PC-3 (cell line): ENCODE measurements at regions not wholly inside any gene's neighbourhood (a gene's known extent, or its start where the extent isn't known, plus 50 kb on each side); places are given as distances from the start of the nearest gene placed in this dataset.

ENCODE experiments used
- ATAC-seq: fragments of 200-7000 bp; cut with Tn5 transposase; 2 replicates; pipeline ENCODE4 v1.9.1; 2020; ENCODE audit warnings: mild to moderate bottlenecking, moderate library complexity
- BruUV-seq: library from RNA; stranded (reverse); fragments of 400-500 nt; replicated peaks from 2 replicates; lab custom pipeline; 2021; lab: Mats Ljungman, UMichigan
- CTCF ChIA-PET: fragments of 300-600 bp; sonication (Branson Sonifier 250); formaldehyde crosslinking; loops from one replicate; lab custom pipeline; 2022; ENCODE audit warnings: antibody characterized with exemption; lab: Charles Lee
- POLR2A ChIA-PET: fragments of 300-600 bp; sonication (Branson Sonifier 250); formaldehyde crosslinking; loops from one replicate; lab custom pipeline; 2022; ENCODE audit warnings: antibody characterized with exemption; ENCODE audit not compliant: unreplicated experiment; lab: Charles Lee
- DNase-seq: peaks from one replicate; pipeline ENCODE4 v3.0.0-alpha.2; 2015
- H2AFZ ChIP-seq: fragments of 300-600 bp; sonication (generic); 2 replicates; pipeline ENCODE4 v1.6.0; 2016; ENCODE audit warnings: antibody characterized with exemption, low read length
- H3F3A ChIP-seq: fragments of 300-600 bp; sonication (generic); one replicate; pipeline ENCODE4 v1.6.0; 2017; ENCODE audit warnings: antibody characterized with exemption, low read length, control low read depth, mild to moderate bottlenecking; ENCODE audit not compliant: unreplicated experiment
- H3K27ac ChIP-seq: fragments of 300-600 bp; sonication (generic); 2 replicates; pipeline ENCODE4 v1.5.1; 2016; ENCODE audit warnings: mild to moderate bottlenecking, low read length
- H3K27me3 ChIP-seq: fragments of 300-600 bp; sonication (generic); 2 replicates; pipeline ENCODE4 v1.6.1; 2016; ENCODE audit warnings: low read length, mixed read lengths
- H3K36me3 ChIP-seq: fragments of 300-600 bp; sonication (generic); 2 replicates; pipeline ENCODE4 v1.6.1; 2016; ENCODE audit warnings: low read depth, mixed run types, low read length, mixed read lengths
- H3K4me1 ChIP-seq: fragments of 300-600 bp; sonication (generic); 2 replicates; pipeline ENCODE4 v1.5.1; 2016; ENCODE audit warnings: low read length; ENCODE audit not compliant: insufficient read depth
- H3K4me2 ChIP-seq: fragments of 300-600 bp; sonication (generic); 2 replicates; pipeline ENCODE4 v1.6.0; 2016; ENCODE audit warnings: low read length
- H3K4me3 ChIP-seq: fragments of 300-600 bp; sonication (generic); 2 replicates; pipeline ENCODE4 v1.5.1; 2016; ENCODE audit warnings: mild to moderate bottlenecking, low read length, mixed read lengths
- H3K79me2 ChIP-seq: fragments of 300-600 bp; sonication (generic); 2 replicates; pipeline ENCODE4 v1.6.1; 2017; ENCODE audit warnings: low read length, mixed read lengths
- H3K9ac ChIP-seq: fragments of 300-600 bp; sonication (generic); 2 replicates; pipeline ENCODE4 v1.6.0; 2016; ENCODE audit warnings: mild to moderate bottlenecking, low read length
- H3K9me2 ChIP-seq: fragments of 300-600 bp; sonication (generic); replicated peaks from 2 replicates; pipeline ENCODE4 v1.6.1; 2016; ENCODE audit warnings: mixed run types, low read length, mixed read lengths
- H3K9me3 ChIP-seq: fragments of 300-600 bp; sonication (generic); 2 replicates; pipeline ENCODE4 v1.6.1; 2016; ENCODE audit warnings: low read length, mixed read lengths
- H4K20me1 ChIP-seq: fragments of 300-600 bp; sonication (generic); 2 replicates; pipeline ENCODE4 v1.6.1; 2016; ENCODE audit warnings: low read length, mixed read lengths
- CTCF ChIP-seq: fragments of 300-600 bp; sonication (generic); conservative IDR thresholded peaks from 2 replicates; pipeline ENCODE4 v1.5.1; 2017; ENCODE audit warnings: antibody characterized with exemption, low read depth, mild to moderate bottlenecking, low read length
- EZH2 ChIP-seq: fragments of 300-600 bp; sonication (generic); IDR thresholded peaks from one replicate; pipeline ENCODE4 v1.6.1; 2017; ENCODE audit warnings: antibody characterized with exemption, mild to moderate bottlenecking, low read length; ENCODE audit not compliant: unreplicated experiment
- EZH2phosphoT487 ChIP-seq: fragments of 300-600 bp; sonication (generic); IDR thresholded peaks from 2 replicates; pipeline ENCODE4 v1.6.1; 2018; ENCODE audit warnings: mild to moderate bottlenecking, antibody characterized with exemption, low read length, borderline replicate concordance
- intact Hi-C: fragments of 100-400 bp; cut with micrococcal nuclease; formaldehyde crosslinking; loops from 2 replicates; pipeline ENCODE4 v1.9.0; 2023

DNA sequence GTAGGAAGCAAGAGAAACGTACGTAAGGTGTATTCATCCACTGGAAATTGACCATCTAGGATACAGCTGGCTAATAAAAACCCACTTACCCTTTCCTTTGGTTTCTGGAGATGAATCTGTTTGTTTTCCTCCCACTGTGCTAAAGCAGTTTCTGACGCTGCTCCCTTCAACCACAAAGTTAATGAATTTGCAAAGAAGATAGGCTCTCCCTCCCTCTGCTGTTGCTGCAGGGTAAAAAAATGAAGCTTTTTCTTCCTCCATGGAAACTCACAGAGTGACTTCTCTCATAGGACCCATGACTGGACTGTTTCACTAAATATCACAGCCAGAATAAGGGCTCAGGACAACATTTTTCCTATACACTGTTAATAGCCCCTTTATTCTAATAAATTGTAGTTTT, 172.1 kb upstream of the LRRN1 start:
- no peak for ATAC-seq
- Histone ChIP-seq H3K9me3 (peaks cover 44% of the 10 kb centered on the region), H3K4me1 (no peaks in the 10 kb centered on the region), H3K36me3 (no peaks in the 10 kb centered on the region), H4K20me1 (no peaks in the 10 kb centered on the region), H3K4me3 (no peak overlapping the region), H3K4me2 (no peak overlapping the region), H3K9ac (no peak overlapping the region), H3K27ac (no peak overlapping the region), H2AFZ (no peak overlapping the region), H3K9me2 (no peaks in the 10 kb centered on the region), H3K27me3 (no peaks in the 10 kb centered on the region), H3F3A (no peaks in the 10 kb centered on the region), H3K79me2 (no peaks in the 10 kb centered on the region)
- no peak for DNase-seq
- ChIA-PET CTCF (no interaction called here), POLR2A (no interaction called here)
- intact Hi-C loops: no loop called here
- BruUV-seq: no TSS peak
- no peak for TF ChIP-seq CTCF
- no peak for TF ChIP-seq EZH2phosphoT487
- TF ChIP-seq EZH2: no peak

- DNase-seq (no peak), ATAC-seq (no peak)
- Histone ChIP-seq H3K9ac (no peak overlapping the region), H3K4me3 (no peak overlapping the region), H3K9me3 (peaks cover 33% of the 10 kb centered on the region), H4K20me1 (no peaks in the 10 kb centered on the region), H2AFZ (no peak overlapping the region), H3K9me2 (no peaks in the 10 kb centered on the region), H3K36me3 (no peaks in the 10 kb centered on the region), H3K79me2 (no peaks in the 10 kb centered on the region), H3K27ac (no peak overlapping the region), H3K27me3 (no peaks in the 10 kb centered on the region), H3K4me2 (no peak overlapping the region), H3F3A (no peaks in the 10 kb centered on the region), H3K4me1 (no peaks in the 10 kb centered on the region)
- no TSS peak for BruUV-seq
- CTCF ChIA-PET: no interaction called here
- no peak for TF ChIP-seq EZH2
- TF ChIP-seq EZH2phosphoT487: no peak
- intact Hi-C loops: no loop called here
- POLR2A ChIA-PET: no interaction called here
Observed at GRCh38 chr3:3625544-3626271, 173.5 kb upstream of the LRRN1 start.

DNA sequence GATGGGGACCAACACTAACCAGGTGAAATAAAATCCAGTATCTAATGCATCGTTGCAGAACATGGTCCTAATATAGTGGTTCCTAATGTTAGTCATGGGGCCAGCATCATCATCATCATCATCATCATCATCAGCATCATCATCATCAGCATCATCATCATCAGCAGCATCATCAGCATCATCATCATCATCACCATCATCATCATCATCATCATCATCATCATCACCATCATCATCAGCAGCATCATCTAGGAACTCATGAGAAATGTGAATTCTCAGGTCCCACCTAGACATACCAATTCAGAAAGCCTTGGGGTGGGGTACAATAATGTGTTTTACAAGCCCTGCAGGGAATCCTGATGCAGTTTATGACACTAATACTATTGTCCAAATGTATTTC, 179.4 kb upstream of the LRRN1 start:
- H3K4me3 ChIP-seq: no peak overlapping the region
- H3K79me2 ChIP-seq: no peaks in the 10 kb centered on the region
- H3K9me2 ChIP-seq: no peaks in the 10 kb centered on the region
- no peak for ATAC-seq
- intact Hi-C loops: no loop called here
- no peak for DNase-seq
- no peak overlapping the region for H3K4me2 ChIP-seq
- ChIA-PET CTCF (no interaction called here), POLR2A (no interaction called here)
- H3K27me3 ChIP-seq: no peaks in the 10 kb centered on the region
- H3K9ac ChIP-seq: no peak overlapping the region
- TF ChIP-seq EZH2phosphoT487 (no peak), CTCF (no peak), EZH2 (no peak)
- no peaks in the 10 kb centered on the region for H3K4me1 ChIP-seq
- H3K9me3 ChIP-seq: peaks cover 37% of the 10 kb centered on the region
- H3K27ac ChIP-seq: no peak overlapping the region
- no peak overlapping the region for H2AFZ ChIP-seq
- no peaks in the 10 kb centered on the region for H3K36me3 ChIP-seq
- BruUV-seq: no TSS peak
- no peaks in the 10 kb centered on the region for H3F3A ChIP-seq
- H4K20me1 ChIP-seq: no peaks in the 10 kb centered on the region
